Neuronal stem cell (in vitro differentiated cells): ENCODE measurements at regions not wholly inside any gene's neighbourhood (a gene's known extent, or its start where the extent isn't known, plus 50 kb on each side); places are given as distances from the start of the nearest gene placed in this dataset.

Experiments
- DNase-seq: peaks from one replicate; pipeline ENCODE4 v3.0.0-alpha.2; 2013; ENCODE audit warnings: low spot score
- H2AFZ ChIP-seq: one replicate; pipeline ENCODE4 v1.6.1; 2013; ENCODE audit warnings: mild to moderate bottlenecking, low read length, inconsistent platforms
- H2AK5ac ChIP-seq: 2 replicates; pipeline ENCODE4 v1.6.1; 2013; ENCODE audit warnings: low read depth, mild to moderate bottlenecking, inconsistent platforms, low read length, moderate library complexity, mixed read lengths
- H2BK120ac ChIP-seq: 2 replicates; pipeline ENCODE4 v1.6.1; 2013; ENCODE audit warnings: low read depth, mild to moderate bottlenecking, inconsistent platforms, low read length, moderate library complexity, mixed read lengths
- H2BK12ac ChIP-seq: one replicate; pipeline ENCODE4 v1.6.1; 2013; ENCODE audit warnings: low read length, inconsistent platforms
- H2BK15ac ChIP-seq: 2 replicates; pipeline ENCODE4 v1.6.1; 2013; ENCODE audit warnings: mild to moderate bottlenecking, low read length, inconsistent platforms, mixed read lengths
- H2BK5ac ChIP-seq: one replicate; pipeline ENCODE4 v1.6.1; 2013; ENCODE audit warnings: inconsistent platforms, mild to moderate bottlenecking, low read length, moderate library complexity
- H3K14ac ChIP-seq: one replicate; pipeline ENCODE4 v1.6.1; 2013; ENCODE audit warnings: low read length, inconsistent platforms
- H3K18ac ChIP-seq: 2 replicates; pipeline ENCODE4 v1.6.1; 2013; ENCODE audit warnings: low read length, inconsistent platforms
- H3K23ac ChIP-seq: 2 replicates; pipeline ENCODE4 v1.6.1; 2013; ENCODE audit warnings: low read depth, mild to moderate bottlenecking, mixed read lengths, low read length, inconsistent platforms; ENCODE audit not compliant: poor library complexity
- H3K27ac ChIP-seq: replicated peaks from 3 replicates; pipeline ENCODE4 v1.5.1; 2013; ENCODE audit warnings: low read length, inconsistent platforms
- H3K27me3 ChIP-seq, 3 experiments: 2 replicates each; pipeline ENCODE4 v1.6.1; 2013; ENCODE audit warnings: low read length in 3 of 3, mild to moderate bottlenecking in 2 of 3, inconsistent platforms in 1 of 3, low read depth in 1 of 3, mixed read lengths in 1 of 3, moderate library complexity in 1 of 3; ENCODE audit not compliant: control insufficient read depth in 3 of 3, insufficient read depth in 3 of 3
- H3K36me3 ChIP-seq, 2 donors: replicated peaks in 1 of 2; 2 replicates each; pipeline ENCODE4 v1.6.1; 2013; ENCODE audit warnings: low read length in 2 of 2; ENCODE audit not compliant: control insufficient read depth in 2 of 2, insufficient read depth in 2 of 2
- H3K4ac ChIP-seq: 2 replicates; pipeline ENCODE4 v1.6.1; 2013; ENCODE audit warnings: inconsistent platforms, mild to moderate bottlenecking, low read length, moderate library complexity
- H3K4me1 ChIP-seq, 2 donors: 1 replicate in 1 of 2; 2 replicates in 1 of 2; pipeline ENCODE4 v1.6.1; 2013; ENCODE audit warnings: low read length in 2 of 2, low read depth in 1 of 2; ENCODE audit not compliant: control insufficient read depth in 2 of 2, insufficient read depth in 1 of 2
- H3K4me2 ChIP-seq: one replicate; pipeline ENCODE4 v1.6.1; 2013; ENCODE audit warnings: mild to moderate bottlenecking, low read length, inconsistent platforms; ENCODE audit not compliant: insufficient read depth, poor library complexity, severe bottlenecking
- H3K4me3 ChIP-seq, 2 donors: 2 replicates each; pipeline ENCODE4 v1.5.1; 2013; ENCODE audit warnings: low read length in 2 of 2, mild to moderate bottlenecking in 2 of 2, inconsistent platforms in 1 of 2, moderate library complexity in 1 of 2
- H3K79me1 ChIP-seq: one replicate; pipeline ENCODE4 v1.6.1; 2013; ENCODE audit warnings: low read depth, mild to moderate bottlenecking, inconsistent platforms, low read length, moderate library complexity
- H3K9ac ChIP-seq: one replicate; pipeline ENCODE4 v1.6.1; 2013; ENCODE audit warnings: mild to moderate bottlenecking, low read depth, low read length, inconsistent platforms; ENCODE audit not compliant: poor library complexity
- H3K9me3 ChIP-seq, 2 donors: replicated peaks in 1 of 2; 2 replicates each; pipeline versions ENCODE3 to v1.6.1; 2013; ENCODE audit warnings: low read length in 2 of 2, mild to moderate bottlenecking in 2 of 2, inconsistent platforms in 1 of 2, low read depth in 1 of 2, mixed read lengths in 1 of 2, moderate library complexity in 1 of 2; ENCODE audit not compliant: control insufficient read depth in 2 of 2, insufficient read depth in 1 of 2
- H4K8ac ChIP-seq: one replicate; pipeline ENCODE4 v1.6.1; 2013; ENCODE audit warnings: low read depth, mild to moderate bottlenecking, inconsistent platforms, low read length, moderate library complexity
- H4K91ac ChIP-seq: one replicate; pipeline ENCODE4 v1.6.1; 2013; ENCODE audit warnings: low read length, low read depth, mild to moderate bottlenecking, inconsistent platforms; ENCODE audit not compliant: poor library complexity
- WGBS, 2 donors: extraction: QIAGEN DNeasy Blood & Tissue Kit; methylation state at CpG; one replicate each; pipeline ENCODE4 v1.1.7; 2013; ENCODE audit warnings: missing lambda C conversion rate in 2 of 2, mixed read lengths in 1 of 2; ENCODE audit not compliant: insufficient read length in 2 of 2, insufficient replicate concordance in 1 of 2; ENCODE audit errors: extremely low coverage in 2 of 2; 5-methylcytosine and 5-hydroxymethylcytosine counted together

- no peak for DNase-seq
- Histone ChIP-seq H2BK120ac (no peak overlapping the region), H3K36me3 (no peaks in the 10 kb centered on the region), H3K4me1 (no peaks in the 10 kb centered on the region), H4K8ac (no peak overlapping the region), H3K27me3 (no peaks in the 10 kb centered on the region), H3K23ac (no peak overlapping the region), H3K79me1 (no peaks in the 10 kb centered on the region), H3K9ac (no peak overlapping the region), H2BK12ac (no peak overlapping the region), H3K4me3 (no peak overlapping the region), H4K91ac (no peak overlapping the region), H3K9me3 (peaks cover 0 to 1% of the 10 kb centered on the region in 2 donors), H3K14ac (no peak overlapping the region), H2AK5ac (no peak overlapping the region), H3K18ac (no peak overlapping the region), H3K27ac (no peak overlapping the region), H3K4me2 (no peak overlapping the region), H3K4ac (no peak overlapping the region), H2BK5ac (no peak overlapping the region), H2BK15ac (no peak overlapping the region), H2AFZ (no peak overlapping the region)
- no CpG with 5 or more reads among the region's 3 CpGs for WGBS, 2 donors
These were observed 771.2 kb downstream of the SLITRK6 start for GRCh38 chr13:85028035-85028434.

GRCh38 chr13:85019121-85019520 is 780.1 kb downstream of the SLITRK6 start:
- Histone ChIP-seq H3K14ac (no peak overlapping the region), H2AFZ (no peak overlapping the region), H3K9ac (no peak overlapping the region), H2BK5ac (no peak overlapping the region), H3K4ac (no peak overlapping the region), H3K23ac (no peak overlapping the region), H3K4me1 (no peaks in the 10 kb centered on the region), H3K27ac (no peak overlapping the region), H4K8ac (no peak overlapping the region), H3K27me3 (no peaks in the 10 kb centered on the region), H2BK12ac (no peak overlapping the region), H4K91ac (no peak overlapping the region), H3K4me2 (no peak overlapping the region), H2BK15ac (no peak overlapping the region), H3K79me1 (no peaks in the 10 kb centered on the region), H3K4me3 (no peak overlapping the region), H2AK5ac (no peak overlapping the region), H3K9me3 (no peaks in the 10 kb centered on the region), H3K18ac (no peak overlapping the region), H3K36me3 (no peaks in the 10 kb centered on the region), H2BK120ac (no peak overlapping the region)
- no CpG with 5 or more reads among the region's 1 CpG for WGBS, 2 donors
- no peak for DNase-seq

- Histone ChIP-seq H2BK12ac (no peak overlapping the region), H3K4me2 (no peak overlapping the region), H2AK5ac (no peak overlapping the region), H2BK120ac (no peak overlapping the region), H2AFZ (no peak overlapping the region), H3K79me1 (no peaks in the 10 kb centered on the region), H3K4me3 (no peak overlapping the region), H3K9me3 (no peaks in the 10 kb centered on the region), H3K23ac (no peak overlapping the region), H3K14ac (no peak overlapping the region), H4K91ac (no peak overlapping the region), H2BK5ac (no peak overlapping the region), H3K18ac (no peak overlapping the region), H3K27ac (no peak overlapping the region), H2BK15ac (no peak overlapping the region), H3K9ac (no peak overlapping the region), H3K27me3 (no peaks in the 10 kb centered on the region), H3K4me1 (no peaks in the 10 kb centered on the region), H4K8ac (no peak overlapping the region), H3K4ac (no peak overlapping the region), H3K36me3 (no peaks in the 10 kb centered on the region)
- no peak for DNase-seq
These were observed 786.2 kb downstream of the SLITRK6 start for GRCh38 chr13:85013006-85013405.

- Histone ChIP-seq H3K27me3 (no peaks in the 10 kb centered on the region), H2BK5ac (no peak overlapping the region)
- no peak for DNase-seq
These were observed 789.8 kb downstream of the SLITRK6 start for GRCh38 chr13:85009447-85009846.

More at GRCh38 chr13:85009447-85009846, 789.8 kb downstream of the SLITRK6 start:
- H3K27ac ChIP-seq: no peak overlapping the region
- H3K4me1 ChIP-seq: no peaks in the 10 kb centered on the region
- no peak overlapping the region for H2BK15ac ChIP-seq
- no peak overlapping the region for H3K4ac ChIP-seq
- H3K9me3 ChIP-seq: no peaks in the 10 kb centered on the region
- H4K91ac ChIP-seq: no peak overlapping the region
- H2BK12ac ChIP-seq: no peak overlapping the region
- no peak overlapping the region for H4K8ac ChIP-seq
- WGBS, 2 donors: no CpG with 5 or more reads among the region's 3 CpGs
- no peak overlapping the region for H3K4me3 ChIP-seq
- H2AK5ac ChIP-seq: no peak overlapping the region
- no peak overlapping the region for H3K14ac ChIP-seq
- H3K18ac ChIP-seq: no peak overlapping the region
- H3K79me1 ChIP-seq: no peaks in the 10 kb centered on the region
- H3K36me3 ChIP-seq: no peaks in the 10 kb centered on the region
- H3K9ac ChIP-seq: no peak overlapping the region
- H2AFZ ChIP-seq: no peak overlapping the region
- no peak overlapping the region for H2BK120ac ChIP-seq
- no peak overlapping the region for H3K23ac ChIP-seq
- no peak overlapping the region for H3K4me2 ChIP-seq
